ENCODE measurements at regions not wholly inside any gene's neighbourhood (a gene's known extent, or its start where the extent isn't known, plus 50 kb on each side); places are given as distances from the start of the nearest gene placed in this dataset.
"Not testable (repeated sequence)": the region's sequence is repeated elsewhere in the genome, so short reads cannot be mapped to it uniquely, and the experiment has no call there.

DNA sequence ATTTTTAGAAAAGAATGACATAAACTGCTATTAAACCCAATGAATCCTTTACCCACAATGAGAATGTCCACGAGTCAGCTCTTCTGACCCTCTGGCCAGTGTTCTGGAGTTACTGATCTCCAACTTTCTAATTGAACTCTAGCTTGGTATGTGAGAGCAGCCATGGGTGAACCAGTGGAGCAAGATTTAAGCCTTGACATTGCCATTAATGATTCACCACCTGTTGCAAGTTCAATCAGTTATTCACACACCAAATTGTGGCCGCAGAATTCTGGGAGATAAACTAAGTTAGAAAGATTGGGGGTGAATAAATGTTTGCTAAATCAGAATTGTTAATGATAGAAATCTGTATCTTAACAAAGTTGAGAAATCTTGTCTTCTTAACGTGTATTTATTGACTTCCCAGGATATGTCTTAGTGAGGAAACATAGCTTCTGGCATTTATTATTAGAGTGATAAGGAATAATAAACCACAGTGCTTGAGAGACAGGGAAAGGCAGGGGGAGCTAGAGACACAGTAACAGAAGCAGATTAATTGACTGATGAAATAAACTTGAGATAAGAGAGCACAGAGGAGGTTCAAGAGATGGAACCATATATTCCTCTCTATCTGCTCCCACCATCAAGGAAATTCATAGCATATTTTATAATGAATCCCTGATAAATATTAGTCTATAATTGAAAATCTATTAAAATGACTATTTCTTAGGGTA lies 96.0 kb upstream of the AGAP9 start:
- TF ChIP-seq SIN3A (IDR thresholded peaks at IDR 0.05; ENCODE audit: borderline replicate concordance, low read depth, low read length); POLR2AphosphoS5 (IDR thresholded peaks at IDR 0.05; ENCODE audit: low read depth, low read length); JUND (IDR thresholded peaks at IDR 0.05); MXI1 (IDR thresholded peaks at IDR 0.05; ENCODE audit: low read depth, low read length); GABPA (IDR thresholded peaks at IDR 0.05; ENCODE audit: low read depth); ELF1 (IDR thresholded peaks at IDR 0.05); RFX5 (IDR thresholded peaks at IDR 0.05; ENCODE audit: low read length); RCOR1 (IDR thresholded peaks at IDR 0.05; ENCODE audit: low read length); EZH2phosphoT487 (IDR thresholded peaks at IDR 0.05; ENCODE audit: borderline replicate concordance, low read depth); YY1 (IDR thresholded peaks at IDR 0.05; ENCODE audit: low read depth); FOSL2 (IDR thresholded peaks at IDR 0.05; ENCODE audit: borderline replicate concordance, low read depth): not testable (repeated sequence)
- TF ChIP-seq, protein P1, sequence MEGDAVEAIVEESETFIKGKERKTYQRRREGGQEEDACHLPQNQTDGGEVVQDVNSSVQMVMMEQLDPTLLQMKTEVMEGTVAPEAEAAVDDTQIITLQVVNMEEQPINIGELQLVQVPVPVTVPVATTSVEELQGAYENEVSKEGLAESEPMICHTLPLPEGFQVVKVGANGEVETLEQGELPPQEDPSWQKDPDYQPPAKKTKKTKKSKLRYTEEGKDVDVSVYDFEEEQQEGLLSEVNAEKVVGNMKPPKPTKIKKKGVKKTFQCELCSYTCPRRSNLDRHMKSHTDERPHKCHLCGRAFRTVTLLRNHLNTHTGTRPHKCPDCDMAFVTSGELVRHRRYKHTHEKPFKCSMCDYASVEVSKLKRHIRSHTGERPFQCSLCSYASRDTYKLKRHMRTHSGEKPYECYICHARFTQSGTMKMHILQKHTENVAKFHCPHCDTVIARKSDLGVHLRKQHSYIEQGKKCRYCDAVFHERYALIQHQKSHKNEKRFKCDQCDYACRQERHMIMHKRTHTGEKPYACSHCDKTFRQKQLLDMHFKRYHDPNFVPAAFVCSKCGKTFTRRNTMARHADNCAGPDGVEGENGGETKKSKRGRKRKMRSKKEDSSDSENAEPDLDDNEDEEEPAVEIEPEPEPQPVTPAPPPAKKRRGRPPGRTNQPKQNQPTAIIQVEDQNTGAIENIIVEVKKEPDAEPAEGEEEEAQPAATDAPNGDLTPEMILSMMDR (IDR thresholded peaks at IDR 0.05) = not testable (repeated sequence)
- TF ChIP-seq, protein P2, sequence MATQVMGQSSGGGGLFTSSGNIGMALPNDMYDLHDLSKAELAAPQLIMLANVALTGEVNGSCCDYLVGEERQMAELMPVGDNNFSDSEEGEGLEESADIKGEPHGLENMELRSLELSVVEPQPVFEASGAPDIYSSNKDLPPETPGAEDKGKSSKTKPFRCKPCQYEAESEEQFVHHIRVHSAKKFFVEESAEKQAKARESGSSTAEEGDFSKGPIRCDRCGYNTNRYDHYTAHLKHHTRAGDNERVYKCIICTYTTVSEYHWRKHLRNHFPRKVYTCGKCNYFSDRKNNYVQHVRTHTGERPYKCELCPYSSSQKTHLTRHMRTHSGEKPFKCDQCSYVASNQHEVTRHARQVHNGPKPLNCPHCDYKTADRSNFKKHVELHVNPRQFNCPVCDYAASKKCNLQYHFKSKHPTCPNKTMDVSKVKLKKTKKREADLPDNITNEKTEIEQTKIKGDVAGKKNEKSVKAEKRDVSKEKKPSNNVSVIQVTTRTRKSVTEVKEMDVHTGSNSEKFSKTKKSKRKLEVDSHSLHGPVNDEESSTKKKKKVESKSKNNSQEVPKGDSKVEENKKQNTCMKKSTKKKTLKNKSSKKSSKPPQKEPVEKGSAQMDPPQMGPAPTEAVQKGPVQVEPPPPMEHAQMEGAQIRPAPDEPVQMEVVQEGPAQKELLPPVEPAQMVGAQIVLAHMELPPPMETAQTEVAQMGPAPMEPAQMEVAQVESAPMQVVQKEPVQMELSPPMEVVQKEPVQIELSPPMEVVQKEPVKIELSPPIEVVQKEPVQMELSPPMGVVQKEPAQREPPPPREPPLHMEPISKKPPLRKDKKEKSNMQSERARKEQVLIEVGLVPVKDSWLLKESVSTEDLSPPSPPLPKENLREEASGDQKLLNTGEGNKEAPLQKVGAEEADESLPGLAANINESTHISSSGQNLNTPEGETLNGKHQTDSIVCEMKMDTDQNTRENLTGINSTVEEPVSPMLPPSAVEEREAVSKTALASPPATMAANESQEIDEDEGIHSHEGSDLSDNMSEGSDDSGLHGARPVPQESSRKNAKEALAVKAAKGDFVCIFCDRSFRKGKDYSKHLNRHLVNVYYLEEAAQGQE (IDR thresholded peaks at IDR 0.05; ENCODE audit: low read depth, low read length) = not testable (repeated sequence)
- TF ChIP-seq, protein P3, sequence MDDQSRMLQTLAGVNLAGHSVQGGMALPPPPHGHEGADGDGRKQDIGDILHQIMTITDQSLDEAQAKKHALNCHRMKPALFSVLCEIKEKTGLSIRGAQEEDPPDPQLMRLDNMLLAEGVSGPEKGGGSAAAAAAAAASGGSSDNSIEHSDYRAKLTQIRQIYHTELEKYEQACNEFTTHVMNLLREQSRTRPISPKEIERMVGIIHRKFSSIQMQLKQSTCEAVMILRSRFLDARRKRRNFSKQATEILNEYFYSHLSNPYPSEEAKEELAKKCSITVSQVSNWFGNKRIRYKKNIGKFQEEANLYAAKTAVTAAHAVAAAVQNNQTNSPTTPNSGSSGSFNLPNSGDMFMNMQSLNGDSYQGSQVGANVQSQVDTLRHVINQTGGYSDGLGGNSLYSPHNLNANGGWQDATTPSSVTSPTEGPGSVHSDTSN (IDR thresholded peaks at IDR 0.05) = not testable (repeated sequence)

All from SK-N-SH (cell line).